H1 (cell line): ENCODE measurements at regions not wholly inside any gene's neighbourhood (a gene's known extent, or its start where the extent isn't known, plus 50 kb on each side); places are given as distances from the start of the nearest gene placed in this dataset.

Experiments
- CTCF ChIA-PET: fragments of 300-600 bp; sonication (Branson Sonifier 250); formaldehyde crosslinking; loops from one replicate; lab custom pipeline; 2021; ENCODE audit not compliant: partially characterized antibody; lab: Charles Lee
- POLR2A ChIA-PET: fragments of 300-600 bp; sonication (Branson Sonifier 250); formaldehyde crosslinking; loops from one replicate; lab custom pipeline; 2021; ENCODE audit warnings: inconsistent platforms; ENCODE audit not compliant: partially characterized antibody; lab: Charles Lee
- DNase-seq, 2 experiments: peaks; one replicate each; pipeline versions ENCODE4 v3.0.0 to v3.0.0-alpha.2; 2010 to 2022; ENCODE audit warnings: low spot score in 2 of 2, low read depth in 1 of 2, mixed read lengths in 1 of 2
- FAIRE-seq: peaks from 2 replicates; lab custom pipeline; 2011; peaks lifted over from hg19 to GRCh38; lab: Jason Lieb, UNC
- H2AFZ ChIP-seq: 2 replicates; pipeline ENCODE4 v1.8.1; 2012; ENCODE audit warnings: low read length, inconsistent platforms
- H2AK5ac ChIP-seq: 2 replicates; pipeline ENCODE4 v1.6.1; 2013; ENCODE audit warnings: low read depth, low read length
- H2BK120ac ChIP-seq: replicated peaks from 2 replicates; pipeline ENCODE3; 2013; ENCODE audit warnings: low read depth, low read length, inconsistent platforms
- H2BK12ac ChIP-seq: 2 replicates; pipeline ENCODE4 v1.6.1; 2013; ENCODE audit warnings: low read depth, low read length
- H2BK15ac ChIP-seq: 2 replicates; pipeline ENCODE4 v1.6.1; 2013; ENCODE audit warnings: low read length
- H2BK20ac ChIP-seq: 2 replicates; pipeline ENCODE4 v1.6.1; 2013; ENCODE audit warnings: low read length
- H2BK5ac ChIP-seq: 2 replicates; pipeline ENCODE4 v1.6.1; 2013; ENCODE audit warnings: low read depth, low read length
- H3K14ac ChIP-seq: 2 replicates; pipeline ENCODE4 v1.6.1; 2013; ENCODE audit warnings: inconsistent platforms; ENCODE audit not compliant: insufficient read length
- H3K18ac ChIP-seq: 2 replicates; pipeline ENCODE4 v1.6.1; 2013; ENCODE audit warnings: low read length; ENCODE audit errors: extremely low read depth
- H3K23ac ChIP-seq: 2 replicates; pipeline ENCODE4 v1.6.1; 2013; ENCODE audit warnings: inconsistent platforms; ENCODE audit not compliant: insufficient read length
- H3K23me2 ChIP-seq: 2 replicates; pipeline ENCODE4 v1.6.1; 2013; ENCODE audit warnings: low read depth, low read length
- H3K27ac ChIP-seq: 2 replicates; pipeline ENCODE4 v1.6.1; 2011; ENCODE audit warnings: low read depth, low read length, inconsistent platforms
- H3K27me3 ChIP-seq, 4 experiments: replicated peaks in 1 of 4; 1 replicate in 1 of 4; 2 replicates in 3 of 4; pipeline versions ENCODE4 v1.6.1 to v1.8.1; 2011 to 2013; ENCODE audit warnings: low read length in 3 of 4, mild to moderate bottlenecking in 3 of 4, inconsistent platforms in 2 of 4, mixed read lengths in 2 of 4, moderate library complexity in 1 of 4; ENCODE audit not compliant: control insufficient read depth in 3 of 4, insufficient read depth in 3 of 4; ENCODE audit errors: extremely low read depth in 1 of 4
- H3K36me3 ChIP-seq, 4 experiments: 2 replicates each; pipeline versions ENCODE4 v1.6.1 to v1.8.1; 2011 to 2013; ENCODE audit warnings: mild to moderate bottlenecking in 4 of 4, low read length in 3 of 4, moderate library complexity in 2 of 4, control low read depth in 1 of 4, inconsistent platforms in 1 of 4; ENCODE audit not compliant: insufficient read depth in 4 of 4, control insufficient read depth in 2 of 4
- H3K4ac ChIP-seq: replicated peaks from 2 replicates; pipeline ENCODE3; 2013; ENCODE audit warnings: low read length, low read depth, mixed read lengths, inconsistent platforms; ENCODE audit not compliant: insufficient read length
- H3K4me1 ChIP-seq, 4 experiments: replicated peaks in 1 of 4; 1 replicate in 1 of 4; 2 replicates in 3 of 4; pipeline versions ENCODE4 v1.6.1 to v1.8.1; 2011 to 2013; ENCODE audit warnings: low read length in 3 of 4, inconsistent platforms in 2 of 4, mixed read lengths in 1 of 4; ENCODE audit not compliant: insufficient read depth in 4 of 4, control insufficient read depth in 3 of 4
- H3K4me2 ChIP-seq, 2 experiments: 2 replicates each; pipeline versions ENCODE4 v1.6.1 to v1.8.1; 2011 to 2013; ENCODE audit warnings: low read depth in 2 of 2, low read length in 2 of 2, control low read depth in 1 of 2, inconsistent platforms in 1 of 2, mild to moderate bottlenecking in 1 of 2; ENCODE audit not compliant: insufficient read depth in 1 of 2
- H3K4me3 ChIP-seq, 4 experiments: fragments of 200-600, 300-600 bp in 1 of 4; sonication (generic), shearing (Covaris generic), sonication (Bioruptor Twin) in 1 of 4; 2 replicates each; pipeline versions ENCODE4 v1.5.1 to v1.8.1; 2011 to 2016; ENCODE audit warnings: low read length in 4 of 4, low read depth in 3 of 4, control low read depth in 2 of 4, inconsistent platforms in 2 of 4, mild to moderate bottlenecking in 2 of 4, mixed read lengths in 1 of 4, moderate library complexity in 1 of 4; ENCODE audit not compliant: insufficient read depth in 2 of 4; ENCODE audit errors: extremely low read depth in 1 of 4
- H3K56ac ChIP-seq: replicated peaks from 2 replicates; pipeline ENCODE3; 2013; ENCODE audit warnings: low read depth, mild to moderate bottlenecking, mixed read lengths, low read length, inconsistent platforms; ENCODE audit not compliant: insufficient read length
- H3K79me1 ChIP-seq: 2 replicates; pipeline ENCODE4 v1.6.1; 2013; ENCODE audit warnings: low read depth, low read length, control low read depth
- H3K79me2 ChIP-seq, 2 experiments: 2 replicates each; pipeline versions ENCODE4 v1.6.1 to v1.8.1; 2012 to 2013; ENCODE audit warnings: low read length in 2 of 2, mild to moderate bottlenecking in 2 of 2, inconsistent platforms in 1 of 2; ENCODE audit not compliant: insufficient read depth in 2 of 2, control insufficient read depth in 1 of 2
- H3K9ac ChIP-seq, 4 experiments: replicated peaks in 1 of 4; 1 replicate in 1 of 4; 2 replicates in 3 of 4; pipeline versions ENCODE4 v1.6.1 to v1.8.1; 2011 to 2013; ENCODE audit warnings: low read depth in 3 of 4, low read length in 3 of 4, control low read depth in 2 of 4, mild to moderate bottlenecking in 2 of 4, moderate library complexity in 2 of 4, inconsistent platforms in 1 of 4; ENCODE audit errors: extremely low read depth in 1 of 4
- H3K9me3 ChIP-seq, 2 experiments: 2 replicates each; pipeline versions ENCODE4 v1.6.1 to v1.8.1; 2012 to 2013; ENCODE audit warnings: mild to moderate bottlenecking in 2 of 2, moderate library complexity in 2 of 2, control low read depth in 1 of 2, inconsistent platforms in 1 of 2, low read depth in 1 of 2, low read length in 1 of 2, mixed read lengths in 1 of 2; ENCODE audit not compliant: insufficient read depth in 2 of 2
- H4K20me1 ChIP-seq, 2 experiments: replicated peaks in 1 of 2; 2 replicates each; pipeline versions ENCODE3 to v1.8.1; 2011 to 2013; ENCODE audit warnings: inconsistent platforms in 2 of 2, low read length in 2 of 2, mild to moderate bottlenecking in 1 of 2; ENCODE audit not compliant: insufficient read depth in 2 of 2, control insufficient read depth in 1 of 2
- H4K5ac ChIP-seq: 2 replicates; pipeline ENCODE4 v1.6.1; 2013; ENCODE audit warnings: low read length, low read depth, mixed read lengths, inconsistent platforms; ENCODE audit not compliant: insufficient read length
- H4K8ac ChIP-seq: 2 replicates; pipeline ENCODE4 v1.8.0; 2013; ENCODE audit warnings: mild to moderate bottlenecking, moderate library complexity, low read length, inconsistent platforms; ENCODE audit not compliant: insufficient read depth; ENCODE audit errors: extremely low read depth
- H4K91ac ChIP-seq: replicated peaks from 2 replicates; pipeline ENCODE3; 2013; ENCODE audit warnings: low read length, mixed read lengths, inconsistent platforms; ENCODE audit not compliant: insufficient read length
- CHD1 ChIP-seq: IDR thresholded peaks from 2 replicates; pipeline ENCODE4 v1.6.1; 2012; ENCODE audit warnings: low read depth, low read length, improper control_type of control experiment
- CTCF ChIP-seq, 3 experiments: IDR thresholded peaks; 1 replicate in 2 of 3; 2 replicates in 1 of 3; pipeline versions ENCODE4 v1.5.1 to v1.6.1; 2011; ENCODE audit warnings: low read length in 3 of 3, mild to moderate bottlenecking in 3 of 3, inconsistent platforms in 2 of 3, low read depth in 1 of 3, moderate library complexity in 1 of 3; ENCODE audit not compliant: insufficient read depth in 1 of 3; ENCODE audit errors: control extremely low read depth in 1 of 3
- HDAC2 ChIP-seq, 2 experiments: fragments of 300-600 bp in 1 of 2; sonication (generic) in 1 of 2; IDR thresholded peaks; 2 replicates each; pipeline ENCODE4 v1.6.1; 2011 to 2012; ENCODE audit warnings: low read depth in 2 of 2, low read length in 2 of 2, mild to moderate bottlenecking in 2 of 2, moderate library complexity in 2 of 2, borderline replicate concordance in 1 of 2, inconsistent platforms in 1 of 2
- NANOG ChIP-seq: IDR thresholded peaks from 2 replicates; pipeline ENCODE4 v1.6.1; 2011; ENCODE audit warnings: low read length, low read depth, mild to moderate bottlenecking, inconsistent platforms; ENCODE audit not compliant: insufficient read depth, poor library complexity, severe bottlenecking
- PHF8 ChIP-seq: fragments of 200-600 bp; sonication (generic); conservative IDR thresholded peaks from 2 replicates; pipeline ENCODE4 v1.7.1; 2012; ENCODE audit warnings: low read depth, mild to moderate bottlenecking, inconsistent platforms, low read length, moderate library complexity
- POU5F1 ChIP-seq: IDR thresholded peaks from 2 replicates; pipeline ENCODE4 v1.6.1; 2011; ENCODE audit warnings: low read depth, mild to moderate bottlenecking, low read length, moderate library complexity
- RFX5 ChIP-seq: IDR thresholded peaks from 2 replicates; pipeline ENCODE4 v1.6.1; 2011; ENCODE audit warnings: low read depth, low read length, improper control_type of control experiment, borderline replicate concordance
- SIN3A ChIP-seq, 2 experiments: IDR thresholded peaks in 1 of 2; conservative IDR thresholded peaks in 1 of 2; 2 replicates each; pipeline ENCODE4 v1.6.1; 2011 to 2012; ENCODE audit warnings: low read length in 2 of 2, improper control_type of control experiment in 1 of 2, low read depth in 1 of 2, mild to moderate bottlenecking in 1 of 2
- SP1 ChIP-seq: IDR thresholded peaks from 2 replicates; pipeline ENCODE4 v1.6.1; 2011; ENCODE audit warnings: low read depth, low read length
- ZNF274 ChIP-seq: IDR thresholded peaks from 2 replicates; pipeline ENCODE4 v1.7.0; 2012; ENCODE audit warnings: low read length, borderline replicate concordance; ENCODE audit errors: extremely low read depth
- WGBS, 2 experiments: shearing (Covaris generic) in 1 of 2; methylation state at CpG; one replicate each; pipeline versions ENCODE4 v1.1.6 to v1.1.7; 2013 to 2015; ENCODE audit warnings: low lambda C conversion rate in 2 of 2, mixed read lengths in 2 of 2, inconsistent platforms in 1 of 2, low coverage in 1 of 2, missing lambda C conversion rate in 1 of 2; ENCODE audit not compliant: insufficient replicate concordance in 2 of 2, insufficient coverage in 1 of 2, insufficient read length in 1 of 2; ENCODE audit errors: extremely low coverage in 1 of 2, missing lambda C conversion rate in 1 of 2; 5-methylcytosine and 5-hydroxymethylcytosine counted together
- TF ChIP-seq, protein P1 (sequence below): IDR thresholded peaks from 2 replicates; pipeline ENCODE4 v1.6.1; 2011; ENCODE audit warnings: low read length, improper control_type of control experiment

DNA sequence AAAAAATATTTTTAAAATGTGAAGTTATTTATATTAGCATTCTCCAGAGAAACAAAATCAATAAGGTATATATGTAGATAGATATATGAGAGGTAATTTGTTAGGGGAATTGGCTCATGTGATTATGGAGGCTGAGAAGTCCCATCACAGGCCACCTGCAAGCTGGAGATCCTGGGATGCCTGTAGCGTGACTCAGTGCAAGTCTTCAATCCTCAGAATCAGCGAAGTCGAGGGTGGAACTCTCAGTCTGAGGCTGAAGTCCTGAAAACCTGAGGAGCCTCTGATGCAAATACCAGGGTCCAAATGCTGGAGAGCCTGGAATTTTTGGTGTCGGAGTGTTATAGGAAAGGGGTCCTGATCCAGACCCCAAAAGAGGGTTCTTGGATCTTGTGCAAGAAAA lies 658.5 kb downstream of the USP25 start:
- Histone ChIP-seq H2BK20ac (no peak overlapping the region), H3K36me3 (no peaks in the 10 kb centered on the region), H3K4me2 (no peak overlapping the region), H3K79me1 (no peaks in the 10 kb centered on the region), H3K23ac (no peak overlapping the region), H4K8ac (no peak overlapping the region), H3K27me3 (no peaks in the 10 kb centered on the region), H2BK120ac (no peak overlapping the region), H2BK12ac (no peak overlapping the region), H3K4ac (no peak overlapping the region), H3K9ac (no peak overlapping the region), H3K23me2 (no peaks in the 10 kb centered on the region), H4K20me1 (no peaks in the 10 kb centered on the region), H3K14ac (no peak overlapping the region), H2AFZ (no peak overlapping the region), H4K5ac (no peak overlapping the region), H3K4me1 (no peaks in the 10 kb centered on the region), H2BK15ac (no peak overlapping the region), H3K79me2 (no peaks in the 10 kb centered on the region), H2AK5ac (no peak overlapping the region), H3K9me3 (no peaks in the 10 kb centered on the region), H4K91ac (no peak overlapping the region), H3K4me3 (no peak overlapping the region), H3K18ac (no peak overlapping the region), H3K27ac (no peak overlapping the region), H3K56ac (no peak overlapping the region), H2BK5ac (no peak overlapping the region)
- ChIA-PET POLR2A (no interaction called here), CTCF (no interaction called here)
- no peak for FAIRE-seq
- no peak for DNase-seq
- WGBS, 2 experiments: 96% methylated on average over 4 of the region's 4 CpGs; no CpG with 5 or more reads in 1 of the 2 experiments
- TF ChIP-seq CTCF (IDR thresholded peaks at IDR 0.05; ENCODE audit: control extremely low read depth in 1 of 3, insufficient read depth in 1 of 3, low read depth in 1 of 3, low read length in 3 of 3) (no peak), ZNF274 (no peak), CHD1 (no peak), HDAC2 (IDR thresholded peaks at IDR 0.05; ENCODE audit: borderline replicate concordance in 1 of 2, low read depth in 2 of 2, low read length in 2 of 2) (no peak), SIN3A (conservative IDR thresholded peaks at IDR 0.05 in 1 of 2, IDR thresholded peaks at IDR 0.05 in 1 of 2; ENCODE audit: low read depth in 1 of 2, low read length in 2 of 2) (no peak), POU5F1 (no peak), SP1 (no peak), RFX5 (no peak), NANOG (no peak), PHF8 (no peak)
- TF ChIP-seq, protein P1, sequence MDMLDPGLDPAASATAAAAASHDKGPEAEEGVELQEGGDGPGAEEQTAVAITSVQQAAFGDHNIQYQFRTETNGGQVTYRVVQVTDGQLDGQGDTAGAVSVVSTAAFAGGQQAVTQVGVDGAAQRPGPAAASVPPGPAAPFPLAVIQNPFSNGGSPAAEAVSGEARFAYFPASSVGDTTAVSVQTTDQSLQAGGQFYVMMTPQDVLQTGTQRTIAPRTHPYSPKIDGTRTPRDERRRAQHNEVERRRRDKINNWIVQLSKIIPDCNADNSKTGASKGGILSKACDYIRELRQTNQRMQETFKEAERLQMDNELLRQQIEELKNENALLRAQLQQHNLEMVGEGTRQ: no peak
